ENCODE measurements at regions not wholly inside any gene's neighbourhood (a gene's known extent, or its start where the extent isn't known, plus 50 kb on each side); places are given as distances from the start of the nearest gene placed in this dataset.

DNA sequence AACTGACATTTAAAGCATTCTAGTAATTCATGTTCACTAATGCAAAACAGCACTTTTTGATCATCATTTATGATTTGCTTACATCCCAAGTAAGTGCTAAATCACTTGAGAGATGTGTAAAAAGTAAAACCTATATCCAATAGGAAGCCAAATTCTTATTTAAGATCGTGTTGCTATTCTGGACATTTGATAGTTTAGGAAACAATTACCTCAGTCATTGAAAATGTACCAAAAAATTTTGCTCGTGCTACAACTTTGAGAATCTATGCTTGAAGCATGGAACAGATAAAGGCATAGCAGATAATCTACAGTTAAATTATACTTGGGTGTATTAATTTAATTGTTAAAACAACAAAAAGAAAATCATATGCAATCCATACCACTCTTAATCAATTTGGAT, 571.6 kb upstream of the NR2F2 start:
- H3K36me3 ChIP-seq (ENCODE audit: control insufficient read depth, insufficient read depth, low read length) = no peaks in the 10 kb centered on the region
- DNase-seq = no peak
- no peak overlapping the region for H2BK120ac ChIP-seq (ENCODE audit: low read depth, low read length)
- H3K27ac ChIP-seq (ENCODE audit: low read depth, low read length) = no peak overlapping the region
- no peaks in the 10 kb centered on the region for H3K79me2 ChIP-seq (ENCODE audit: control insufficient read depth, insufficient read depth, low read length)
- H2BK15ac ChIP-seq (replicated peaks; ENCODE audit: low read depth) = no peak overlapping the region
- no peak overlapping the region for H3K9ac ChIP-seq (ENCODE audit: low read length)
- WGBS (ENCODE audit: extremely low coverage, insufficient coverage, low lambda C conversion rate) = no CpG with 5 or more reads among the region's 2 CpGs
- H3K18ac ChIP-seq (ENCODE audit: low read length) = no peak overlapping the region
- no peak overlapping the region for H3K56ac ChIP-seq (ENCODE audit: low read length)
- H3K23ac ChIP-seq (ENCODE audit: low read length) = no peak overlapping the region
- H4K5ac ChIP-seq (ENCODE audit: low read length) = no peak overlapping the region
- no peaks in the 10 kb centered on the region for H3K4me1 ChIP-seq (ENCODE audit: control insufficient read depth, low read depth, low read length)
- H3K4ac ChIP-seq (ENCODE audit: low read depth, low read length) = no peak overlapping the region
- no peaks in the 10 kb centered on the region for H3K79me1 ChIP-seq (ENCODE audit: low read length)
- H3K27me3 ChIP-seq (ENCODE audit: insufficient read depth, low read length, poor library complexity) = no peaks in the 10 kb centered on the region
- no peak overlapping the region for H4K8ac ChIP-seq (ENCODE audit: low read depth, low read length)
- no peak overlapping the region for H3K4me2 ChIP-seq (ENCODE audit: low read length)
- no peak overlapping the region for H2AK5ac ChIP-seq (ENCODE audit: low read length)
- no peak overlapping the region for H2BK5ac ChIP-seq (ENCODE audit: low read length)
- H3K4me3 ChIP-seq (ENCODE audit: low read length) = no peak overlapping the region

DNA sequence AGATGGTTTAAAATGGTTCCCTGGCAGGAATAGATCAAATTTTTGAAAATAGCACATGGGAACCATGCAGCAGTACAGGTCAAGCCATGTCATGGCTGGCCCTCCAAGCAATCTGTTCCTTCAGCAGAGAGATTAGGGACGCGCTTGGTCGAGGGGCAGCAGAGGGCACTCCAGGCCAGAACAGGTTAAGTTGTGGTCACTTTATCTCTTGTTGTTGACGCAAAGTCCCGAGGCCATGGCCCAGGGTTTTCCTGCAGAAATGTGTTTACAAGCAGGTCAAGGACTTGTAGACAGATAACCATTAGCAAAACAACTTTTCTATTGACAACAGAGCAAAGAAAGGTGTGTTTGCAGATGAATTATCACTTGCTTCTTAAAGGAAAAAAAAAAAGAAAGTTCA, 570.0 kb upstream of the NR2F2 start:
- no peak overlapping the region for H3K27ac ChIP-seq (ENCODE audit: low read depth, low read length)
- H3K27me3 ChIP-seq (ENCODE audit: insufficient read depth, low read length, poor library complexity) = no peaks in the 10 kb centered on the region
- H3K79me1 ChIP-seq (ENCODE audit: low read length) = no peaks in the 10 kb centered on the region
- no peak overlapping the region for H3K18ac ChIP-seq (ENCODE audit: low read length)
- no peak overlapping the region for H3K4me3 ChIP-seq (ENCODE audit: low read length)
- H4K5ac ChIP-seq (ENCODE audit: low read length) = no peak overlapping the region
- H4K8ac ChIP-seq (ENCODE audit: low read depth, low read length) = no peak overlapping the region
- no peak overlapping the region for H3K23ac ChIP-seq (ENCODE audit: low read length)
- no peaks in the 10 kb centered on the region for H3K79me2 ChIP-seq (ENCODE audit: control insufficient read depth, insufficient read depth, low read length)
- no peak overlapping the region for H3K56ac ChIP-seq (ENCODE audit: low read length)
- no peak overlapping the region for H2BK5ac ChIP-seq (ENCODE audit: low read length)
- H3K4me2 ChIP-seq (ENCODE audit: low read length) = no peak overlapping the region
- no CpG with 5 or more reads among the region's 5 CpGs for WGBS (ENCODE audit: extremely low coverage, insufficient coverage, low lambda C conversion rate)
- H3K4me1 ChIP-seq (ENCODE audit: control insufficient read depth, low read depth, low read length) = no peaks in the 10 kb centered on the region
- peak; percentile 69 for DNase-seq
- no peak overlapping the region for H2AK5ac ChIP-seq (ENCODE audit: low read length)
- no peak overlapping the region for H3K4ac ChIP-seq (ENCODE audit: low read depth, low read length)
- no peak overlapping the region for H2BK120ac ChIP-seq (ENCODE audit: low read depth, low read length)
- H2BK15ac ChIP-seq (replicated peaks; ENCODE audit: low read depth) = no peak overlapping the region
- no peaks in the 10 kb centered on the region for H3K36me3 ChIP-seq (ENCODE audit: control insufficient read depth, insufficient read depth, low read length)
- H3K9ac ChIP-seq (ENCODE audit: low read length) = no peak overlapping the region

DNA sequence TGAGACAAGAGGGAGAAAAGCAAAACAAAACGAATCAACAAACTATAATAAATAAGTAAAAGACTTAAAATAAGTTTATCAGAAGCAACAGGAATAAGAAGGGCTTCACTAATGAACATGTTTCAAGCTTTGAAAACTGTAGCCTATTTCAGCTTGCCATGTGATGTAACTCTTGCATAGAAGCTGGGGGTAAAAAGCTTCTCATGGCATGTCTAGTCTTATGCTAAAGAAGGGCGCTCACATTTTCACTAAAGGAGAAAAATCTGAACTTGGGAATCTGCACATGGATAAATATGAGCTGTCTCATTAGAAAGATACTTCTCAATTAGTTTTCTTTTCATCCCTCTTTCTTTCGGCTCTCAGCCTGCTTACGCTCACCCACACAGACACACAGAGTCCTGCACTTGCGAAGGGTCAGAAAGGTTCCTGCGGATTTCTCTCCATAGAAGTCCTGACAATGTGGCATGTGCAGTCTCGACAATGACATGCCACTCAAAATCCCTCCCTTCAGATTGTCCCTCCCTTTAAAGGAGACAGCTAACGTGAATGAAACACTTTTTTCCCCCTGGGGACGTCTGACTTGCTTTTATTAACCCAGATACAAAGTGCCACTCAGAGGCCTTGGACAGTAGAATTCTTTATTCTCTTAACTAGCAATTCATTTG, 568.9 kb upstream of the NR2F2 start:
- no peak overlapping the region for H3K18ac ChIP-seq (ENCODE audit: low read length)
- no peaks in the 10 kb centered on the region for H3K79me2 ChIP-seq (ENCODE audit: control insufficient read depth, insufficient read depth, low read length)
- no CpG with 5 or more reads among the region's 9 CpGs for WGBS (ENCODE audit: extremely low coverage, insufficient coverage, low lambda C conversion rate)
- no peak overlapping the region for H3K4me3 ChIP-seq (ENCODE audit: low read length)
- H2AK5ac ChIP-seq (ENCODE audit: low read length) = no peak overlapping the region
- no peak for DNase-seq
- H4K5ac ChIP-seq (ENCODE audit: low read length) = no peak overlapping the region
- no peaks in the 10 kb centered on the region for H3K4me1 ChIP-seq (ENCODE audit: control insufficient read depth, low read depth, low read length)
- no peaks in the 10 kb centered on the region for H3K79me1 ChIP-seq (ENCODE audit: low read length)
- H2BK5ac ChIP-seq (ENCODE audit: low read length) = no peak overlapping the region
- H3K36me3 ChIP-seq (ENCODE audit: control insufficient read depth, insufficient read depth, low read length) = no peaks in the 10 kb centered on the region
- peak overlapping the region; percentile 31 for H3K4ac ChIP-seq (ENCODE audit: low read depth, low read length)
- H3K9ac ChIP-seq (ENCODE audit: low read length) = no peak overlapping the region
- no peak overlapping the region for H3K4me2 ChIP-seq (ENCODE audit: low read length)
- H2BK120ac ChIP-seq (ENCODE audit: low read depth, low read length) = no peak overlapping the region
- no peak overlapping the region for H3K23ac ChIP-seq (ENCODE audit: low read length)
- no peaks in the 10 kb centered on the region for H3K27me3 ChIP-seq (ENCODE audit: insufficient read depth, low read length, poor library complexity)
- H2BK15ac ChIP-seq (replicated peaks; ENCODE audit: low read depth) = no peak overlapping the region
- no peak overlapping the region for H3K56ac ChIP-seq (ENCODE audit: low read length)
- no peak overlapping the region for H4K8ac ChIP-seq (ENCODE audit: low read depth, low read length)
- no peak overlapping the region for H3K27ac ChIP-seq (ENCODE audit: low read depth, low read length)

DNA sequence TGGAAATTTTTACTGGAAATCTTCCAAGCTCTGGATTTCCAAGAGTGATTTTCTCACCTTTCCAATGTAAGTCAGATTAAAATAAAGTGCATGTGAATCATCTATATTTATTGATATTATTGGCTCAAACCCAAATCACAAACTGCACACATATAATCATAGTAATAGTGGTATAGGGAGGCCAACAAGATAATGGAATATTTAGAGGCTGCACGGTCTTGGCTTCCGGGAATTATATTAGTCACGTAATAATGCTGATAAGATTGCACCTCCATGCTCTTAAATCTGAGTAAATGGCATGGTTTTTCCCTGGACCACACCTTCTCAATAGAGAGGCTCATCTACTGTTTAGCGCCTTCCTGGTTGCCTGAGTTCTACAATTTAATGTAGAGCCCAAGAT, 567.1 kb upstream of the NR2F2 start:
- no peak overlapping the region for H3K56ac ChIP-seq (ENCODE audit: low read length)
- H3K79me1 ChIP-seq (ENCODE audit: low read length) = no peaks in the 10 kb centered on the region
- H2BK5ac ChIP-seq (ENCODE audit: low read length) = no peak overlapping the region
- H2AK5ac ChIP-seq (ENCODE audit: low read length) = no peak overlapping the region
- no peak overlapping the region for H3K4ac ChIP-seq (ENCODE audit: low read depth, low read length)
- no peak overlapping the region for H4K5ac ChIP-seq (ENCODE audit: low read length)
- no peak overlapping the region for H4K8ac ChIP-seq (ENCODE audit: low read depth, low read length)
- H3K27me3 ChIP-seq (ENCODE audit: insufficient read depth, low read length, poor library complexity) = no peaks in the 10 kb centered on the region
- no peak overlapping the region for H3K23ac ChIP-seq (ENCODE audit: low read length)
- no peak overlapping the region for H2BK15ac ChIP-seq (replicated peaks; ENCODE audit: low read depth)
- no peaks in the 10 kb centered on the region for H3K36me3 ChIP-seq (ENCODE audit: control insufficient read depth, insufficient read depth, low read length)
- no peak overlapping the region for H3K18ac ChIP-seq (ENCODE audit: low read length)
- no peak overlapping the region for H3K9ac ChIP-seq (ENCODE audit: low read length)
- WGBS (ENCODE audit: extremely low coverage, insufficient coverage, low lambda C conversion rate) = no CpG with 5 or more reads among the region's 4 CpGs
- H2BK120ac ChIP-seq (ENCODE audit: low read depth, low read length) = no peak overlapping the region
- no peaks in the 10 kb centered on the region for H3K79me2 ChIP-seq (ENCODE audit: control insufficient read depth, insufficient read depth, low read length)
- no peak overlapping the region for H3K4me2 ChIP-seq (ENCODE audit: low read length)
- no peaks in the 10 kb centered on the region for H3K4me1 ChIP-seq (ENCODE audit: control insufficient read depth, low read depth, low read length)
- DNase-seq = no peak
- no peak overlapping the region for H3K27ac ChIP-seq (ENCODE audit: low read depth, low read length)
- H3K4me3 ChIP-seq (ENCODE audit: low read length) = no peak overlapping the region

DNA sequence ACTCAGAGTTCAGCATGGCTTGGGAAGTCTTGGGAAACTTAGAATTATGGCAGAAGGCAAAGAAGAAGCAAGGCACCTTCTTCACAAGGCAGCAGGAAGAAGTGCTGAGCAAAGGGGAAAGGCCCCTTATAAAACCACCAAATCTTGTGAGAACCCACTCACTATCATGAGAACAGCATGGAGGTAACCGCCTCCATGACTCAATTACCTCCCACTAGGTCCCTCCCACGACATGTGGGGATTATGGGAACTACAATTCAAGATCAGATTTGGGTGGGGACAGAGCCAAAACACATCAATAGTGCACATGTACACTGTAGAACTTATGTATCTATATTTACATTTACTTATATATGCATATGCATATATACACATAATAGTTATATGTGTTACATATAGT, 565.3 kb upstream of the NR2F2 start:
- H3K36me3 ChIP-seq (ENCODE audit: control insufficient read depth, insufficient read depth, low read length) = no peaks in the 10 kb centered on the region
- H2AK5ac ChIP-seq (ENCODE audit: low read length) = no peak overlapping the region
- no peak overlapping the region for H3K23ac ChIP-seq (ENCODE audit: low read length)
- no peaks in the 10 kb centered on the region for H3K79me1 ChIP-seq (ENCODE audit: low read length)
- H2BK120ac ChIP-seq (ENCODE audit: low read depth, low read length) = no peak overlapping the region
- H3K56ac ChIP-seq (ENCODE audit: low read length) = no peak overlapping the region
- no peaks in the 10 kb centered on the region for H3K79me2 ChIP-seq (ENCODE audit: control insufficient read depth, insufficient read depth, low read length)
- H3K9ac ChIP-seq (ENCODE audit: low read length) = no peak overlapping the region
- no peak overlapping the region for H4K8ac ChIP-seq (ENCODE audit: low read depth, low read length)
- no peaks in the 10 kb centered on the region for H3K4me1 ChIP-seq (ENCODE audit: control insufficient read depth, low read depth, low read length)
- H2BK15ac ChIP-seq (replicated peaks; ENCODE audit: low read depth) = no peak overlapping the region
- H3K4ac ChIP-seq (ENCODE audit: low read depth, low read length) = no peak overlapping the region
- H3K4me3 ChIP-seq (ENCODE audit: low read length) = no peak overlapping the region
- no CpG with 5 or more reads among the region's 2 CpGs for whole genome bisulfite sequencing (ENCODE audit: extremely low coverage, insufficient coverage, low lambda C conversion rate)
- H4K5ac ChIP-seq (ENCODE audit: low read length) = no peak overlapping the region
- H3K18ac ChIP-seq (ENCODE audit: low read length) = no peak overlapping the region
- no peak for DNase-seq
- no peaks in the 10 kb centered on the region for H3K27me3 ChIP-seq (ENCODE audit: insufficient read depth, low read length, poor library complexity)
- H2BK5ac ChIP-seq (ENCODE audit: low read length) = no peak overlapping the region
- H3K4me2 ChIP-seq (ENCODE audit: low read length) = no peak overlapping the region
- no peak overlapping the region for H3K27ac ChIP-seq (ENCODE audit: low read depth, low read length)

DNA sequence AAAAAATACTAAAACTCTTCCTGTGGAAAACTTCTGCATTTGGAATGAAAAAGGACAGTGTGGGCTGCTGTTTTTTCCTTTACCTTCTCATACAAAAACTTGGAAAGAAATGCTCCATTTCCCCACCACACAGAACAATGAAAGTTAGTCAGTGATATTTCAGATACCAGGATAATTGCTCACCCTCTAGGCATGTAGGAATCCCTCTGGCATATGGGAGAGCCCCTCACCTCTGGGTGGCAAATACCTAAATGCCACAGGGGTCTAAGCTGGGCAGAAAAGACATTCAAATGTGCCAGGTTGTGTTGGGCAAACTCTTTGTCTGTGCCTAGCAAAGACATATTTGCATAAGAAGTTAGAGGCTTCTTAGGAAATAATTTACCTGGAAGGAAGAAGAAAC, 560.3 kb upstream of the NR2F2 start:
- no peak overlapping the region for H2BK5ac ChIP-seq (ENCODE audit: low read length)
- H3K4ac ChIP-seq (ENCODE audit: low read depth, low read length) = no peak overlapping the region
- H3K36me3 ChIP-seq (ENCODE audit: control insufficient read depth, insufficient read depth, low read length) = no peaks in the 10 kb centered on the region
- H3K4me1 ChIP-seq (ENCODE audit: control insufficient read depth, low read depth, low read length) = no peaks in the 10 kb centered on the region
- no peak overlapping the region for H2AK5ac ChIP-seq (ENCODE audit: low read length)
- H3K18ac ChIP-seq (ENCODE audit: low read length) = no peak overlapping the region
- no peak overlapping the region for H2BK15ac ChIP-seq (replicated peaks; ENCODE audit: low read depth)
- no peak overlapping the region for H4K5ac ChIP-seq (ENCODE audit: low read length)
- no peaks in the 10 kb centered on the region for H3K27me3 ChIP-seq (ENCODE audit: insufficient read depth, low read length, poor library complexity)
- no peak overlapping the region for H3K23ac ChIP-seq (ENCODE audit: low read length)
- no peak overlapping the region for H3K56ac ChIP-seq (ENCODE audit: low read length)
- no peaks in the 10 kb centered on the region for H3K79me1 ChIP-seq (ENCODE audit: low read length)
- H3K4me2 ChIP-seq (ENCODE audit: low read length) = no peak overlapping the region
- no peak overlapping the region for H3K9ac ChIP-seq (ENCODE audit: low read length)
- DNase-seq = peak; percentile 65
- no peaks in the 10 kb centered on the region for H3K79me2 ChIP-seq (ENCODE audit: control insufficient read depth, insufficient read depth, low read length)
- no peak overlapping the region for H3K4me3 ChIP-seq (ENCODE audit: low read length)
- H2BK120ac ChIP-seq (ENCODE audit: low read depth, low read length) = no peak overlapping the region
- no peak overlapping the region for H3K27ac ChIP-seq (ENCODE audit: low read depth, low read length)
- H4K8ac ChIP-seq (ENCODE audit: low read depth, low read length) = no peak overlapping the region
